ENCODE measurements at regions not wholly inside any gene's neighbourhood (a gene's known extent, or its start where the extent isn't known, plus 50 kb on each side); places are given as distances from the start of the nearest gene placed in this dataset.

DNA sequence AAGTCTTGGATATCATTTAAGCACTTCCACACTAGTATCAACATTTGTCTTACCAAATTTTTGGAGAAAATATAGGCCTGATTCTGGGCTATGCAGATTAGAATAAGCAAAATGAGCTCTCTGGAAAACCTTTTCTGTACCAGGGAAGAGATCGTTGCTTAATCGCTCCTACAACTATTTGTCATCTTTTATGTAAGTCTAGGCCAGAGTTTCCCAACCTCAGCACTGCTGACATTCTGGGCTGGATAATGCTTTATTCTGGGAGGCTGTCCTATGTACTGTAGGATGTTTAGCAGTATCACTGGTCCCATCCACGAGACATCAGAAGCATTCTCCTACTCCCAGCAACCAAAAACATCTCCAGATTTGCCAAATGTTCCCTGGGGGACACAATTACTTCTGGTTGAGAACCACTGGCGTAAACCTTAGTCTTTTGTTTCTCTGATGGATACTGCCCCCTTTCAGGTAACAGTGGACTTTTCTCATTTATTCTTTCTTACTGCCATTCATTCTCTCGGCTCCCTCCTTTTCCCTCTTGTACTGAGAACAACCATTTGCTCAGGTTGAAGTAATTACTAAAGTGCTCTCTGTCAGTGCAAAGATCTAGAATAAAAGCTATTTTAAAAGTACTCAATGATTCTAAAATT lies 316.9 kb upstream of the E2F7 start:
- TF ChIP-seq SMC3 (IDR thresholded peaks at IDR 0.05; ENCODE audit: low read depth, low read length) (no peak), MXI1 (IDR thresholded peaks at IDR 0.05; ENCODE audit: borderline replicate concordance, low read depth, low read length) (no peak), RAD21 (IDR thresholded peaks at IDR 0.05; ENCODE audit: low read length) (no peak), POLR2A (IDR thresholded peaks at IDR 0.05; ENCODE audit: low read depth, low read length) (no peak), MAZ (IDR thresholded peaks at IDR 0.05; ENCODE audit: borderline replicate concordance, low read depth, low read length) (no peak), RFX5 (IDR thresholded peaks at IDR 0.05; ENCODE audit: low read depth, low read length) (no peak), CEBPB (IDR thresholded peaks at IDR 0.05; ENCODE audit: low read depth, low read length) (no peak), FOS (IDR thresholded peaks at IDR 0.05; ENCODE audit: low read depth, low read length) (no peak), CHD1 (IDR thresholded peaks at IDR 0.05; ENCODE audit: low read depth, low read length) (no peak)
- TF ChIP-seq, protein P1, sequence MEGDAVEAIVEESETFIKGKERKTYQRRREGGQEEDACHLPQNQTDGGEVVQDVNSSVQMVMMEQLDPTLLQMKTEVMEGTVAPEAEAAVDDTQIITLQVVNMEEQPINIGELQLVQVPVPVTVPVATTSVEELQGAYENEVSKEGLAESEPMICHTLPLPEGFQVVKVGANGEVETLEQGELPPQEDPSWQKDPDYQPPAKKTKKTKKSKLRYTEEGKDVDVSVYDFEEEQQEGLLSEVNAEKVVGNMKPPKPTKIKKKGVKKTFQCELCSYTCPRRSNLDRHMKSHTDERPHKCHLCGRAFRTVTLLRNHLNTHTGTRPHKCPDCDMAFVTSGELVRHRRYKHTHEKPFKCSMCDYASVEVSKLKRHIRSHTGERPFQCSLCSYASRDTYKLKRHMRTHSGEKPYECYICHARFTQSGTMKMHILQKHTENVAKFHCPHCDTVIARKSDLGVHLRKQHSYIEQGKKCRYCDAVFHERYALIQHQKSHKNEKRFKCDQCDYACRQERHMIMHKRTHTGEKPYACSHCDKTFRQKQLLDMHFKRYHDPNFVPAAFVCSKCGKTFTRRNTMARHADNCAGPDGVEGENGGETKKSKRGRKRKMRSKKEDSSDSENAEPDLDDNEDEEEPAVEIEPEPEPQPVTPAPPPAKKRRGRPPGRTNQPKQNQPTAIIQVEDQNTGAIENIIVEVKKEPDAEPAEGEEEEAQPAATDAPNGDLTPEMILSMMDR (conservative IDR thresholded peaks at IDR 0.05; ENCODE audit: low read depth, low read length), result no peak
- TF ChIP-seq, protein P2, sequence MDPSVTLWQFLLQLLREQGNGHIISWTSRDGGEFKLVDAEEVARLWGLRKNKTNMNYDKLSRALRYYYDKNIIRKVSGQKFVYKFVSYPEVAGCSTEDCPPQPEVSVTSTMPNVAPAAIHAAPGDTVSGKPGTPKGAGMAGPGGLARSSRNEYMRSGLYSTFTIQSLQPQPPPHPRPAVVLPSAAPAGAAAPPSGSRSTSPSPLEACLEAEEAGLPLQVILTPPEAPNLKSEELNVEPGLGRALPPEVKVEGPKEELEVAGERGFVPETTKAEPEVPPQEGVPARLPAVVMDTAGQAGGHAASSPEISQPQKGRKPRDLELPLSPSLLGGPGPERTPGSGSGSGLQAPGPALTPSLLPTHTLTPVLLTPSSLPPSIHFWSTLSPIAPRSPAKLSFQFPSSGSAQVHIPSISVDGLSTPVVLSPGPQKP (IDR thresholded peaks at IDR 0.05; ENCODE audit: borderline replicate concordance, low read depth, low read length), result no peak
- TF ChIP-seq, protein P3, sequence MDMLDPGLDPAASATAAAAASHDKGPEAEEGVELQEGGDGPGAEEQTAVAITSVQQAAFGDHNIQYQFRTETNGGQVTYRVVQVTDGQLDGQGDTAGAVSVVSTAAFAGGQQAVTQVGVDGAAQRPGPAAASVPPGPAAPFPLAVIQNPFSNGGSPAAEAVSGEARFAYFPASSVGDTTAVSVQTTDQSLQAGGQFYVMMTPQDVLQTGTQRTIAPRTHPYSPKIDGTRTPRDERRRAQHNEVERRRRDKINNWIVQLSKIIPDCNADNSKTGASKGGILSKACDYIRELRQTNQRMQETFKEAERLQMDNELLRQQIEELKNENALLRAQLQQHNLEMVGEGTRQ (IDR thresholded peaks at IDR 0.05; ENCODE audit: low read depth, low read length), result no peak

Data from IMR-90 (cell line).